ENCODE measurements at regions not wholly inside any gene's neighbourhood (a gene's known extent, or its start where the extent isn't known, plus 50 kb on each side); places are given as distances from the start of the nearest gene placed in this dataset.

DNA sequence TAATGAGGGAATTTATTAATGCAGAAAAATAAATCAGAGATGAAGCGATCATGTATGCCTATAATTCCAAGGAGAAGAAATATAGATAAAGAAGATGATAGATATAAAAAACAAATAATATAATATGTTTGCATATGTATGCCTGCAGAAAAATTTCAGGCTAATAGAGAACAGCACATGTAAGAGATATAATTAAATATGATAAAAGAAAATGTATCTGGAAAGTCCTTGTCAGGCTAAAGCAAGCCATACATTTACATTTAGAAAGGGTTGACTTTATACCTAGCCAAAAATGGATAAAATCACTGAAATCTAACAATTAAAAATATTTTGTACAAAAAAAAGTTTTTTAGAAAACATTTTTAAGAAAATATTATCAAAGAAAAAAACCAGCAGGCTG is 454.1 kb downstream of the C6orf118 start:
- Histone ChIP-seq H4K20me1 (ENCODE audit: control insufficient read depth, insufficient read depth, low read depth, low read length) (no peaks in the 10 kb centered on the region), H3K27ac (ENCODE audit: low read depth, low read length) (no peak overlapping the region), H3K27me3 (ENCODE audit: control insufficient read depth, low read length) (no peaks in the 10 kb centered on the region), H3K36me3 (ENCODE audit: control insufficient read depth, low read length) (no peaks in the 10 kb centered on the region), H3K4me3 (ENCODE audit: low read length) (no peak overlapping the region), H3K9me2 (replicated peaks; ENCODE audit: control insufficient read depth, low read length) (no peaks in the 10 kb centered on the region), H3K79me2 (ENCODE audit: control insufficient read depth, low read length) (no peaks in the 10 kb centered on the region), H3K9me3 (ENCODE audit: control insufficient read depth, insufficient read depth, low read length) (no peaks in the 10 kb centered on the region), H3K4me1 (ENCODE audit: control insufficient read depth, low read length) (no peaks in the 10 kb centered on the region), H3K4me2 (ENCODE audit: low read length) (no peak overlapping the region), H3F3A (ENCODE audit: control insufficient read depth, insufficient read depth) (no peaks in the 10 kb centered on the region)
- TF ChIP-seq, protein P1, sequence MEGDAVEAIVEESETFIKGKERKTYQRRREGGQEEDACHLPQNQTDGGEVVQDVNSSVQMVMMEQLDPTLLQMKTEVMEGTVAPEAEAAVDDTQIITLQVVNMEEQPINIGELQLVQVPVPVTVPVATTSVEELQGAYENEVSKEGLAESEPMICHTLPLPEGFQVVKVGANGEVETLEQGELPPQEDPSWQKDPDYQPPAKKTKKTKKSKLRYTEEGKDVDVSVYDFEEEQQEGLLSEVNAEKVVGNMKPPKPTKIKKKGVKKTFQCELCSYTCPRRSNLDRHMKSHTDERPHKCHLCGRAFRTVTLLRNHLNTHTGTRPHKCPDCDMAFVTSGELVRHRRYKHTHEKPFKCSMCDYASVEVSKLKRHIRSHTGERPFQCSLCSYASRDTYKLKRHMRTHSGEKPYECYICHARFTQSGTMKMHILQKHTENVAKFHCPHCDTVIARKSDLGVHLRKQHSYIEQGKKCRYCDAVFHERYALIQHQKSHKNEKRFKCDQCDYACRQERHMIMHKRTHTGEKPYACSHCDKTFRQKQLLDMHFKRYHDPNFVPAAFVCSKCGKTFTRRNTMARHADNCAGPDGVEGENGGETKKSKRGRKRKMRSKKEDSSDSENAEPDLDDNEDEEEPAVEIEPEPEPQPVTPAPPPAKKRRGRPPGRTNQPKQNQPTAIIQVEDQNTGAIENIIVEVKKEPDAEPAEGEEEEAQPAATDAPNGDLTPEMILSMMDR (IDR thresholded peaks at IDR 0.05; ENCODE audit: low read depth, low read length, poor library complexity, severe bottlenecking), result no peak
- TF ChIP-seq EZH2phosphoT487 (IDR thresholded peaks at IDR 0.05; ENCODE audit: borderline replicate concordance, low read length), result no peak

DNA sequence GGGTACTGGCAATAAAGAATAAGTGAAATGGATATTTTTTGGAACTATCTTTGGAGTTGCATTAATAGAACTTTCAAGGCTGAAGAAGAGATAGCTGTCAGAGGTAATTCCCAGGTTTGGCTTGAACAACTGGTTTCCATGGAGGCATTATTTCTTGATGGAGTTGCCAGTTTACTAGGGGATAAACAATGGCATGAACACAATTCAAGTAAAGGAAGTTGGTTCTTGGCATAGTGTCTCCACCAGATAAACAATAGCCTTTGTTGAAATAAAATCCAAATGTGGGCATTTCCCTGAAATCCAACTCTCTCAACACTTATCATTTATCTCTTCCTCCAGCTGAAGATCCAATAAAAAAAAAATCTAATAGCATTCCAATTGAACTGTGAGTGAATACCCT is 454.9 kb downstream of the C6orf118 start:
- H3K27ac ChIP-seq (ENCODE audit: low read depth, low read length), result no peak overlapping the region
- H3K79me2 ChIP-seq (ENCODE audit: control insufficient read depth, low read length), result no peaks in the 10 kb centered on the region
- no peaks in the 10 kb centered on the region for H3F3A ChIP-seq (ENCODE audit: control insufficient read depth, insufficient read depth)
- no peaks in the 10 kb centered on the region for H3K9me3 ChIP-seq (ENCODE audit: control insufficient read depth, insufficient read depth, low read length)
- no peaks in the 10 kb centered on the region for H4K20me1 ChIP-seq (ENCODE audit: control insufficient read depth, insufficient read depth, low read depth, low read length)
- no peak overlapping the region for H3K4me2 ChIP-seq (ENCODE audit: low read length)
- no peaks in the 10 kb centered on the region for H3K27me3 ChIP-seq (ENCODE audit: control insufficient read depth, low read length)
- no peak for TF ChIP-seq EZH2phosphoT487 (IDR thresholded peaks at IDR 0.05; ENCODE audit: borderline replicate concordance, low read length)
- TF ChIP-seq, protein P1 (IDR thresholded peaks at IDR 0.05; ENCODE audit: low read depth, low read length, poor library complexity, severe bottlenecking), result no peak
- H3K9me2 ChIP-seq (replicated peaks; ENCODE audit: control insufficient read depth, low read length), result no peaks in the 10 kb centered on the region
- H3K4me3 ChIP-seq (ENCODE audit: low read length), result no peak overlapping the region
- H3K36me3 ChIP-seq (ENCODE audit: control insufficient read depth, low read length), result no peaks in the 10 kb centered on the region
- no peaks in the 10 kb centered on the region for H3K4me1 ChIP-seq (ENCODE audit: control insufficient read depth, low read length)

DNA sequence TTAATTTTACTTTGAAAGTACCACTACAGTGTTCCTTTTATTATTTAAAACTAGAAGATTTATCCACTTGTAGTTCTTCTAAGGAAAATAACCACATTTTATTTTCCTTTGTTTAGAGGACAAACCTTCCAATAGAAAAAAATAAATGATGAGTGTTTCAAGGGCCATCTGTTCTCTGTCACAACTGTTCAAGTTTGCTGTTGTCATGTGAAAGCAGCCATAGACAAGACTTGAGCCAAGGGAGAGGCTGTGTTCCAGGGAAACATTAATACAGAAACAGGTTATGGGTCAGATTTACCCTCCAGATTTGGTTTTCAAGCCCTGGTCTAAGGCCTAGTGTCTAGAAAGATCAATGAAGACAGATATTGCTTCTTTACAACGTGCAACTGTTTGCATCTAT is 463.6 kb downstream of the C6orf118 start:
- no peak overlapping the region for H3K27ac ChIP-seq (ENCODE audit: low read depth, low read length)
- H3K36me3 ChIP-seq (ENCODE audit: control insufficient read depth, low read length), result no peaks in the 10 kb centered on the region
- no peaks in the 10 kb centered on the region for H3K9me3 ChIP-seq (ENCODE audit: control insufficient read depth, insufficient read depth, low read length)
- no peaks in the 10 kb centered on the region for H3K79me2 ChIP-seq (ENCODE audit: control insufficient read depth, low read length)
- H3K4me3 ChIP-seq (ENCODE audit: low read length), result no peak overlapping the region
- no peaks in the 10 kb centered on the region for H3F3A ChIP-seq (ENCODE audit: control insufficient read depth, insufficient read depth)
- no peaks in the 10 kb centered on the region for H3K9me2 ChIP-seq (replicated peaks; ENCODE audit: control insufficient read depth, low read length)
- TF ChIP-seq, protein P1 (IDR thresholded peaks at IDR 0.05; ENCODE audit: low read depth, low read length, poor library complexity, severe bottlenecking), result no peak
- H3K27me3 ChIP-seq (ENCODE audit: control insufficient read depth, low read length), result no peaks in the 10 kb centered on the region
- H3K4me2 ChIP-seq (ENCODE audit: low read length), result no peak overlapping the region
- H3K4me1 ChIP-seq (ENCODE audit: control insufficient read depth, low read length), result no peaks in the 10 kb centered on the region
- no peaks in the 10 kb centered on the region for H4K20me1 ChIP-seq (ENCODE audit: control insufficient read depth, insufficient read depth, low read depth, low read length)

GRCh38 chr6:164842085-164842484 is 467.3 kb downstream of the C6orf118 start:
- Histone ChIP-seq H3K36me3 (ENCODE audit: control insufficient read depth, low read length) (no peaks in the 10 kb centered on the region), H3K4me3 (ENCODE audit: low read length) (no peak overlapping the region), H3K9me3 (ENCODE audit: control insufficient read depth, insufficient read depth, low read length) (no peaks in the 10 kb centered on the region), H3K4me1 (ENCODE audit: control insufficient read depth, low read length) (no peaks in the 10 kb centered on the region), H3K4me2 (ENCODE audit: low read length) (no peak overlapping the region), H3F3A (ENCODE audit: control insufficient read depth, insufficient read depth) (no peaks in the 10 kb centered on the region), H3K27me3 (ENCODE audit: control insufficient read depth, low read length) (no peaks in the 10 kb centered on the region), H3K9me2 (replicated peaks; ENCODE audit: control insufficient read depth, low read length) (no peaks in the 10 kb centered on the region), H3K27ac (ENCODE audit: low read depth, low read length) (no peak overlapping the region), H4K20me1 (ENCODE audit: control insufficient read depth, insufficient read depth, low read depth, low read length) (no peaks in the 10 kb centered on the region), H3K79me2 (ENCODE audit: control insufficient read depth, low read length) (no peaks in the 10 kb centered on the region)
- TF ChIP-seq, protein P1 (IDR thresholded peaks at IDR 0.05; ENCODE audit: low read depth, low read length, poor library complexity, severe bottlenecking), result no peak
- no peak for TF ChIP-seq EZH2phosphoT487 (IDR thresholded peaks at IDR 0.05; ENCODE audit: borderline replicate concordance, low read length)
